ENCODE measurements at regions not wholly inside any gene's neighbourhood (a gene's known extent, or its start where the extent isn't known, plus 50 kb on each side); places are given as distances from the start of the nearest gene placed in this dataset.
A peak's percentile ranks its signal among the peaks of the same experiment; 100 is the strongest.

DNA sequence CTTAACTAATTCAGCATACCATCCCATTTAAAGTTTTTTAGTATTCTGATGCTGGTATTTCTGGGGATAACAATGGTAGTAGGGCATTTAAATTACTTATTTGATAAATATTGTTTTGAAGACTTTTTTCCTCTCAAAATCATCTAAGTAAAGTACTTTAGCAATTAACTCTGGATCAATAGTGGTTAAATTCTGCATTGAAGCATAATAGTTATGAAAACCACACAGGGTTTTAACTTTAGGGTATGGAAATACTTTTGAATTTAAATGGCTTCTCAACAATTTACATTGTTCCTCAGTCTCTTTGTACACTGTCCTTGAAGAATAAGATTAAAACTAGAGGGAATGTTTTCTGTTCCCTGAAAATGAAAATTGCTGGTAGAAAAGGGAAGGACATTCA lies 202.6 kb upstream of the STEAP4 start:
- DNase-seq = no peak

DNA sequence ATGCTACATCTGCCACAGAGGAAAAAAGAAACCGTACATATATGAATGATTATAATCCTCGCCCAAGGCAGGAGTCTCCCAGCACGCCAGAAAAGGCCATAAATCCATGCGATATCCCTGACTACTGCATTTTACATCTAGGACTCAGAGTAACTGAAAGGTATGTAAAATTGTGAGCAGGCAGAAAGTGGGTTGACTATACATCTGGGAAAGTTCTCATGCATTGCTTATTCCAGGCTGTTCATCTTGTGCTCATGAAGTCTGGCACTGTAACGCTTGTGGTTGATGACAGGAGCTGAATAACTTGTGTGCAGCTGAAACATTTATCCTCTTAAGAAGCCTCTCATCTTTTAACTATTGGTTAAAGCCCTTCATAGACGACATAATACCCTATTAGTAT lies 193.4 kb upstream of the STEAP4 start:
- no peak for DNase-seq

DNA sequence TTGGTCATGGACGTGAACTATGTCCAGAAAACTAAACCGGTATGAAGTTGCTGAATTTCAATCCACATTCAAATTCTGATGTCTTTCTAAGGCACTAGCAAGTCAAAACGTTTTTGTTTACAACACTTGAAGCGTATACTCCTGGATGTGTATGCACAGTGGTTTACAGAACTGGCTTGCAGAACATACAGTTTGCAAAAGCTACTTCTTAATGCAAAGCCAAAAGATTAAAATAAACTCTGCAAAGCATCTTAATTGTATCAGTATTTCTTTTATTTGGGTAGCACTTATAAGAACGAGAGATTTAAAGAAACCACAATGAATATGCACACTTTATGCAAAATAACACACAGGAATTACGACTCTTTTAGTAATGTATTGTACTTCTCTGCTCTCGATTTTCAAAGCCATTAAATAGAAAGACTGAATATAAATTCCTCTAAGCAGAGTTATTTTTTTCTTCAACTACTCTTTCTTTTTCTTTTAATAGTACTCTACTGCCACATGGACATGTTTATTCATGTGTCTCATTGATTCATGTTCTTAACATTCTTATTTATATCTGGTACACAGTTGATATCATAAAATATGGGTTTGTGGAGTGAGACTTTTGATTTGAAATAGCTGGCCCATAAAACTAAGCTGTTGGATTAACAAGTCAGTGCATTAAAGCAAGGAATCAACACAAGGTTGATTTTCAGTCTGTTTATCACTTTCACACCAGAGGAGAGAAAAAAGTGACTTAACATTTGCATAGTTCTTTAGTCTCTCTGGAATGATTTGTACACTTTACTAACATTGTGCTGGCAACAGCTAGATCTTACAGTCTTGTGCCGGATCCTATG lies 189.4 kb upstream of the STEAP4 start:
- no peak for DNase-seq

DNA sequence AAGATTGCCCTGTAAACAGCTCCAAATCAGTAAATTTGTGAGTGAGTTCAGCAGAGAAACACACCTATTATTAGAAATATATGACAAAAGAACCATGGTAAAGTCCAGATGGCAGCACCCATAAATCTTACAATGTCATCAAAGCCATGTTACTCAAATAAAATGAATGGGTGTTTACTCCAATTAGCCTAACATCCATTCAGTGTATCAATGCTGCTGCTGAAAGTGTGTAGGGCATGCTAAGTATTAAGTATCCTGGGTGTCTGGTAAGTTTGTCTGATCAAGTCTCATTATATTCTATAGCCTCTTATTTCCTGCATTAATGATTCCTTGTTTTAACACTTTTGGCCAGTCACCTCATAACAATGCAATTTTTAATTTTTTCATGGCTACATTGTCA lies 185.5 kb upstream of the STEAP4 start:
- DNase-seq = no peak

DNA sequence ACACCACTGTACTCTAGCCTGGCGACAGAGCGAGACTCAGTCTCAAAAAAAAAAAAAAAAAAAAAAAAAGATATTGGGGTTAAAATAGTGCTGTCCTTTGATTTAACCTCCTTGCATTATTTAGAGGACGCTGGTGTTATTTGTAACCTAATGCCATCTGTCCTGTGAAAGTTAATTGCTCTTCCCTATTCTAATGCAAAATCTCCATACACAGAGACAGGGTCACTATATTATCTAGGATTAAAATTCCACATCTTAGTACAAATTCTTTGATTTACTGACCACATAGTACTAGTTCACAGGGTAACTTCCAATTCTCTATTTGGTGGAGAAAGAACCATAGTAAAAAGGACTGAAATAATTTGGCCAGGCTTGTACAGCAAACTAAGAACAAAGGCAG lies 184.2 kb upstream of the STEAP4 start:
- no peak for DNase-seq

DNA sequence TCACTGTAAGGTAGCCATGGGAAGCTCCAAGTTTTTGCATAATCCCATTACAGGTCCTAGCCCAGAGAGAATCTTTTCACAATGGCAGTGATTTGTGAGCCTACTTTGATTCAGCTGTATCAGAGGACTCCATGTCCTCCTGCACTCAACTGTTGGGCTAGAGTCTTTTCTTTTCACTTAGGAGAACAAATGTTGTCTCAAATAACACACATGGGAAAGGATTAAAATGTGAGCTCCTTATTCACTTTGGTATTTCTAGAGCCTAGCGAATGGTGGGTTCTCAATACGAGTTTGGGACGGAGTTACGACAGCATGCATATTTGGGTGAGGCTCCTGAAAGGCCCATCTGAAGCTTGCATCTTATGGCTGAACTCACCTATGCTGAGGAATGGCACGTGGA lies 183.5 kb upstream of the STEAP4 start:
- no peak for DNase-seq

DNA sequence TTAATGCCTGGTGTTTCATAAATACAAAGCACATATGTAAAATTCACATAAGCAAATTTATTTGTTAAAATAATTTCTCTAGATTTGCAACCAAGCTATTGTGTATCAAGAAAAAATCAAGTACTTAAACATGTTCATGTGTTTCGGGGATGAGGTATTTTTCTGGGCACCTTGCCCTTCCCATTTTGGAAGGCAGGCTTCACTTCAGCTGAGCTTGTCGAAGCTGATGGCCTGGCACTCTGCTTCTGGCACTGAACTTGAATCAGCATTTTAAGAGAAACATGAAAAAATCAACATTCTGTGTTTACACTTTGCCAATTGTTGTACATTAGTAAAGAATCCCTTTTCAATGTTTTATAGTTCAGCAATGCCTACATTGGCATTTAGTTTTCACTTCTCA lies 179.1 kb upstream of the STEAP4 start:
- DNase-seq = peak in 4 of 56 donors; percentile 0 to 1 (median 0)

DNA sequence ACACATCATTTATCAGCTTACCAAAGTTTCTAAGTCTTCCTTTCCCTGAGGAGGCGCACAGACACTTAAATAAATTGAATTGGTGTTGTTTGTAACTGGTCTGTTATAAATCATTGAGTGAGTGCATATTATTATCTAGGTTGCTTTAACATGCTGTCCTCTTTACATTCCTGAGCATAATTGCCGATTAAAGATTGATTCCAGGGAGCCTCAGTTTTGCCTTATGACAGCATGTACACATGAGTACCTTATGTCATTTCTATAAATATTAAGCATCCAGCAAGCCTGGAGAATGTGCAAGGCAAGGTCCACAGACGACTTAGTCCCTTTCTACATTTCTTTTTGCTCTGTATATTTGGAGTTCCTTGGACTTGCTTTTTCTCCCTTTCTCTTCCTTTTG lies 177.9 kb upstream of the STEAP4 start:
- DNase-seq = no peak

DNA sequence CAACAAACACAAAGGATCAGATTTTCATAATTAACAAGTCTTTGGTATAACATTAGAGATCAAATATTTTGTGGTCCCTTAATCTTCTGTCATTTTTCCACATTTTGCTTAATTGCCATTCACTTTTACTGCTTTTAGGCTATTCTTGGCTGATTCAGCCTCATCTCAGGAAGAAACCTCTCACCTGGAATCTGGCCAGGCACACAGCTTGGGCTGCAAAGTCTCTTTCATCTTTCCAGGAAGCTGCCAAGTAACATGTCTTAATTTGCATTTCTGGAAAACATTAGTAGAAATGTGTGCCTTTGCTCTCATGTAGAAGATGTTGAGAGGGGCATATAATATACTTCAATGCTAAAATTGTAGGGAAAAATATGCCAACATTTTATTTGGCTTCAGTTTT lies 174.2 kb upstream of the STEAP4 start:
- DNase-seq = peak in 43 of 56 donors; percentile 1 to 68 (median 16)

DNA sequence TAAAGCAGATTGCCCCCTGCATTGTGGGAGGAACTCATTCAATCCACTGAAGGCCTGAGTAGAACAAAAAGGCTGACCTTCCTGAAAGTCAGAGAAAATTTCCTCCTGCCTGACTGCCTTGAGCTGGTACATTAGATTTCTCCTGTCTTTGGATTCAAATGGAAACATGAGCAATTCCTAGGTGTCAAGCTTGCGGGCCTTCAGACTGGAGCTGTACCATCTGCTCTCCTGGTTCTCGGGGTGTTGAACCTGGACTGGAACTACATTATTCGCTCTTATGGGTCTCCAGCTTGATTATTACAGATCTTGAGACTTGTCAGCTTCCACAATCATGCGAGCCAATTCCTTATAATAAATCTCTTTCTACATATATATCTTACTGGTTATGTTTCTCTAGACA lies 173.6 kb upstream of the STEAP4 start:
- peak in 1 of 56 donors; percentile 2 for DNase-seq

DNA sequence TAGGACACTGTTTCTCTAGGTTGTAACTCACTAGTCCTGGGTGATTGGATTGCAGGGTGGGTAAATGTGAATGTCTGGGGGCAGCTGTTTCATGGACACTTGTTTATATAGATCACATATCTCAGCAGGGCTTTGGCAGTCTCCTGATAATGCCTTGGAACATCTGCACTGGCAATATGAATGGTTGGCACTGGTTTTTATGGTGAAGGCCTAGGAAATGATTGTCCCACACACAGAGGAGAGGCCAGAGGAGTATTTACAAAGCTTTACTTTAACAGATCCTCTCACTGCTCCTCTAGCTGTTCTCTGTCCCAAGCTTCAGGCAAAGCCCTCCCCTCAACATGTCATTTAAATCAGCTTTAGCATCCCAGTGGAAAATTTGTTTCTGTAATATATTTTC lies 171.3 kb upstream of the STEAP4 start:
- DNase-seq = no peak

DNA sequence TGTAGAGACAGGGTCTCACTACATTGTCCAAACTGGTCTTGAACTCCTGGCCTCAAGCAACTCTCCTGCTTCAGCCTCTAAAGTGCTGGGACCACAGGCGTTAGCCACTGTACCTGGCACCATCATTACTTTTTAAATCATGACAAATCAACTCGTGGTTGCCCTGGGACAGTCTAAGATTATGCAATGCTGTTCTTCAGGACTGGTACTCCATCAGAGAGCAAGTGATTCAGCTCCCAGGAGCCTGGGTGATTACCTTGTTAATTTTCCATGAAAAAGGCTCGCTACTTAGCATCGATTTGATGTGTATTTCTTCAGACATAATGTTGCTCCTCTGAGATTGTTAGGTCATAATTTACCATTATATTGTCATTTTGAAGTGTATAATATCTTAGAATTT lies 158.9 kb upstream of the STEAP4 start:
- DNase-seq = no peak

DNA sequence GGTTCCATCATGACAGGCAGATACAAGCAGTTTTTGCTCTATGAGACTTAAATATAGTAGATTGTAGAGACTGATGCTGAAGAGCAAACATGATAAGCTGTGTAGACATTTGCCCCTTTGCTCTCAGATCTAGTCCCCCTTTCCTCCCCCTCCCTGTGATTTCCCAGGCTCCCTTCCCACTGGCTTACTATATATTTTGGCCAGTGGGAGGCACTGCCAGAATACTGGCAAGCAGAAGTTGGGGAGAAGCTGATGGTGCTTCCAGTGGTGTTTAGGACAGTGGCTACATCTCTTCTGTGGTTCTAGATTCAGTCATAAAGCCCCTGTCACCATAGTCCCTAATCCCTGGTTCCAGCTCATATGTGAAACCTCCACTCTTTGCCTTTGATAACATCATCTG lies 156.1 kb upstream of the STEAP4 start:
- DNase-seq = no peak

DNA sequence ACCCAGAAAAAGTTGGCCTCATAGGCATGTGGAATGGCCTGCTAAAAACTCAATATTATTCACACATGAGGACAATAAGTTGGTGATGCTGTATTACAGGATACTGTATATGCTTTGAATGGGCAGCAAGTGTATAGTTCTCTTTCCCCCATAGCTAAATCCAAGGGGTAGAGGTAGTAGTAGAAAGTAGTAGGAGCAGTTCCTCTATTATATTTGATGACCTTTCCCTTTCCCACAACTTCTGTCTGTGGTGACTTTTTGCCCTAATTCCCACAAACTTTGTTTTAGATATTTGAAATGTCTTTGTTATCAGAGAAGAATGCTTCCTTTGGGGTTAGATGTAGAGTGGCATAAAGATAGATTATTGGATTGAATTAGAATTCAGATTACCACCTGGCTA lies 154.0 kb upstream of the STEAP4 start:
- DNase-seq = no peak

DNA sequence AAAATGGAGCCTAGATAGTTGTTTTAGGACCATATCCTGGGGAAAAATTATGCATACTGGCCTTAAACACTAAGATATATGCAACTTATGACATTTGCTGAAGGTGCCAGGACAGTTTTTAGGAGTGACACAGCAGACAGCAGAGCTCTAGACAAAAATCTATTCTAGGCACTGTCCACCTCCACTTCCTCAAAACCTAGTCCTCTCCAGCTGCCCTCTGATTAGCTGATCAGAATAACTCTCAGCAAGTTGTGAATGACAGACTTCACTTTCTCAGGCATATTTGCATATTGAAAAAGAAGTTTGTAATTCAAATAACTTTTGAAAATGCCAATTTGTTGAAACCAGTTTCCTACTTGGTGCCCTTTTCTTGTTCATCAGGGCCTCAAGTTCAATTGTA lies 152.3 kb upstream of the STEAP4 start:
- no peak for DNase-seq

DNA sequence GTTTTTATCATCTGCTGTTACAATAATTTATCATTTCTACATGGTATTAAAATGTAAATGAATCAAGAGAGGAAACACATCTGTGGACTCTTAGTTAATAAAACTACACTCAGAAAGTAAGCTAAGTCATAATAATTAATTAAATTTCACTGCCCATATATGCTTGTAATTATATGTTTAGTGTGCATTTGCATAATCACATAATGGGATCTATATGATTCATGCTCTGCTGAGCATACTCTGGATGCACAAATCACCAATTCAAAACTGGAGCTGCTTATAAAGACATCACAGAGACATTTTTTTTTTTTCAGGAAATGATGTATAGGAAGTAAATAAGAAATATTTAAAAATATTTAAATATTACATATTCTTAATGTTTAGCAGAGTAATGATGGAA lies 151.6 kb upstream of the STEAP4 start:
- DNase-seq = no peak

DNA sequence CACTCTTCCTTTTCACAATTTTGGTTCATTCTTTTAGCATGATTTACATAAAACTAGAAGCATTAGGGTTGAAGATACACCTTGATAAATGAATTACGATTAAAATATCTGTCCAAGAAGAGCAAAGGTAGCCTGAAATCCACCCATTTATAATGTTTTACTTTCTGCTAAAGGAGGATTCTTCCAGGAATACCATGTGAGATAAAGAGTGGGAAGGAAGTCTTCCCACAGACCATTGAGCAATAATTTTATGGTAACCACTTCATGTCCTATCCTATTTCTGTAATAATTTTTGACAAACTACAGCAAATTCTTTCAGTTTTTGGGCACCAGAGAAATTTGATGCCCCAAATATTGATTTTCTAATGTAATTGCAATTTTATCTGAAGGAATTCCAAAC lies 150.6 kb upstream of the STEAP4 start:
- no peak for DNase-seq

DNA sequence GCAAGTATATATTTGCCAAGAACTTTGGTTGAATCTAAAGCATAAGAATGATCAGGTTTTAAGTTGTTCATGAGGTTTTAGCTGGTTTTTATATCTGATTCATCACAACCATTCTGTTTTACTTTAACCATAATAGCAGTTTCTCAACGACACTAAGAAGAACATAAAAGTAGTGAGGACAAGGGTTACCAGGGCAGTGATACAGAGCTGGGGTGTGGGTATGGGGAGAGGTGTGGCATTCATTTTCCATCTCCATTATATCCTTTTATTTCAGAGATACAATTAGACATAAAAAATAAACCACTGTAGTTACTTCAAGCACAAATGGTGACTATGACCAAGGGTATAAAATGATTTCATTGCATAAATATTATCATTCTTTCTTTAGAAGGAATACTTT lies 149.8 kb upstream of the STEAP4 start:
- DNase-seq = no peak

DNA sequence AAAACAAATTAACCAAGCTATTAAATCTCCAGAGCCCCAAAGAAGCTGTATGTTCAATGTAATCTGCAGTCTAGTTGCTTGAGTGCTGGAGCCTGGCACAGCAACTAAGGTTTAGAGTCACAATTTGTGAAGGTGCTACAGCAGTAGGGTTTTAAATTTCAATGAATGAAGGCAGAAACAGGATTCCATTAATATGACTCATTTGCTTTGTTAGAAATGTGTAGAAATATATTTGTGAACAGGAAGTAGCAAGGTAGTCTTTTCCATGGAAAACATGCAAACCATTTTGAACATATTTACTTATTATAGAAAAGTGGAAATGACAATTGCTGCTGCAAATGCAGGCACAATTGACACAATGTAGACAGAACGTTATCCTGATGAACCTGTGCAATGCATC lies 149.0 kb upstream of the STEAP4 start:
- DNase-seq = no peak

DNA sequence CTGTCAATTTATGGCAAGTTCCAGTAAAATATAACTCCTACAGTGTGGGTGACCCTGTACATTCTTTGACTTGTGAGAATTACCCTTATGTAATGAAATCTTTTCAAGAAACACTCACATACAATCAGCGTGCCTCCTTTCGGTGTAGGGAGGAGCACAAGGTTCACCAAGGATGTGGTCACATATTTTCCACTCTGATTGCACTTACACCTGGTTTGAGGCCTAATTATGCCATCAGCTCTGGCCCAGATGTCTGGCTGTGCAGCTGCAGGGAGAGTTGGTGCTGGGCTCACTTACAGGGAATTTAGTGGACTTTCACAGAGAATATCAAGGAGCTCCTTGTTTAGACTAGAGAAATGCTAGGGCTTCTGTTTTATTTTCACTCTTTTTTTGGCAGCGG lies 146.0 kb upstream of the STEAP4 start:
- peak in 1 of 56 donors; percentile 3 for DNase-seq

DNA sequence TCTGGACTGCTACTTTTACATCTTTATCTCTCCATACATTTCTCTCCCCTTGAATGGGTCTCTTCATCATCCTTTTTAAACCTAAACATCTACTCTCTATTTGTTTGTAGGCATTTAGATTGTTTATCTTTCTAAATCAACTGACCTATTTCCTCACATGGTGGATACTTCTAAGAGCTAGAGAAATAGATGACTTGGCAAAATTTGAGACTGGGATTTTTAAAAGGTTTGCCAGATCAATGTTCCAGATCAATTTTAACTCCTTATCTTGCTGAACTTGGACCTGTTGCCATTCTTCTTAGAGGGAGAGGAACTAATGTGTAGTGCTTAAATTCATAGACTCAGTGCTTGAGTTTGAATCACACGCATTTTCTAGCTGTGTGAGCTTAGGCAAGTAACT lies 144.2 kb upstream of the STEAP4 start:
- DNase-seq = no peak

DNA sequence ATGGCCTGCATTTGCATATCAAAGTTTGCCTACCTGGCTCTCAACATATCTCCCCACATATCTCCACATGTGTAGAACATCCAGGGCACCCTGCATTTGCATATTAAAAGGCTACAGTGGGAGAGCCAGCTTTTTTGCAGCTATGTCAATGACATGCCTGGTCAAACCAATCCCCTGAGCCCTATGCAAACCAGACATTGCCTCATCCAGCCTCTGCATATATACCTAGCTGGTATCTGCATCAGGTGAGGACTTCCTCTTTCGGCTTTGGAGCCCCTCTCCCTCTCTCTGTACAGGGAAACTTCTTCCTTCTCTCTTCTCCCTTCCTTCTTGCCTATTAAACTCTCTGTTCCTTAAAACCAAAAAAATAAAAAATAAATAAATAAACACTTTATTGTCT lies 142.7 kb upstream of the STEAP4 start:
- no peak for DNase-seq

DNA sequence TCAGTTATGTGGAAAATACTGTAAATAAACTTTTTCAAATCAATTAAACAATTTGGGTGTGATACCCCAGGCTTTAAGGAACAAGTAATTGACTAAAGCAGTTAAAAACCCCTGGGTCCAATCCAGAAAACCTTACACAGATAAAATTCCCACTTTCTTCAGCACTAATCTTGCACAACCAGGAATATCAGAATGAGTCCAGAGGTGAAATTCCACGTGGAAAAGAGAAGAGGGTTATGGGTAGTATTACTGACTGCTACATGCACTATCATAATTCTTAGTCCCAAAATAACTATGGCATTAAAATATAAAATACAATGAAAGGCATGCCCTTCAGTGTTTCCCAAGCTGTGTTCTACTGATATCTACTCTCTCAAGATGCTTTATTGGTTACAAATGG lies 135.7 kb upstream of the STEAP4 start:
- DNase-seq = no peak

DNA sequence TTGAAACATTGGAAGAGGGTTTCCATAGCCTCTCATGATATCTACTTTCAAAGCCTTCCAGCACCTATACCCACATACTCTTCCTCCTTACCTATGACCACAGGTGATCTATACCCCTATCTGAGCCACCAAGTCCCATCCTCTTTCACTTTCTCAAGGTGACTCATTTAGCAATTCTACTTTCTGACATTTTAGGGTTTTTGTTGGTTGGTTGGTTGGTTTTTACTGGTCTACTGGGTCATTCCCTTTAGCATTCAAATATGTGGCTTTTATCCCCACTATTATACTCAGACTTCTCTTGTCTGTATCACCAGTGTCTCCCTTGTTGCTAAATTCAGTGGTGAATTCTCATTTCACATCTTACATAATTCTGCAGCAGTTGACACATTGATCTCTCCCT lies 130.4 kb upstream of the STEAP4 start:
- DNase-seq = no peak
